GM18505 (cell line): ENCODE measurements at regions not wholly inside any gene's neighbourhood (a gene's known extent, or its start where the extent isn't known, plus 50 kb on each side); places are given as distances from the start of the nearest gene placed in this dataset.
"Not testable (repeated sequence)": the region's sequence is repeated elsewhere in the genome, so short reads cannot be mapped to it uniquely, and the experiment has no call there.

ENCODE experiments used
- ATAC-seq: cut with Tn5 transposase; IDR thresholded peaks from one replicate; pipeline ENCODE4 v1.9.1; 2021; ENCODE audit not compliant: unreplicated experiment
- POLR2A ChIP-seq: IDR thresholded peaks from 4 replicates; pipeline ENCODE4 v1.6.1; 2011; ENCODE audit warnings: borderline replicate concordance; ENCODE audit not compliant: insufficient read depth, insufficient read length; ENCODE audit errors: extremely low read depth

DNA sequence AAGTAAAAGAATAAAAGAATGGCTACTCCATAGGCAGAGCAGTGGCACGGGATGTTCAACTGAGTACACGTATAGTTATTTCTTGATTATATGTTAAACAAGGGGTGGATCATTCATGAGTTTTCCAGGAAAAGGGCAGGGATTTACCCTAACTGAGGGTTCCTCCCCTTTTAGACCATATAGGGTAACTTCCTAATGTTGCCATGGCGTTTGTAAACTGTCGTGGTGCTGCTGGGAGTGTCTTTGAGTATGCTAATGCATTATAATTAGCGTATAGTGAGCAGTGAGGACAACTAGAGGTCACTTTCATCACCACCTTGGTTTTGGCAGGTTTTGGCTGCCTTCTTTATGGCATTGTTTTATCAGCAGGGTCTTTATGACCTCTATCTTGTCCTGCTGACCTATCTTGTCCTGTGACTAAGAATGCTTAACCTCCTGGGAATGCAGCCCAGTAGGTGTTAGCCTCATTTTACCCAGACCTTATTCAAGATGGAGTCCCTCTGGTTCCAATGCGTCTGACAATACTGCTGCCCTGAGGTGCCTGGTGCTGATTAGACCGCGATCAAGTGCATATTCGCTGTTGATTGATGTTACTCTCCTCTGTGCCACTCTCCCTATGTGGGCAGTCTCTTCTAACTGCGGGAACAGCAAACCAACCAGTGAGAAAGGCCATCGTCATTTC lies 67.6 kb upstream of the AMN1 start:
- no peak for ATAC-seq
- TF ChIP-seq POLR2A, result no peak

DNA sequence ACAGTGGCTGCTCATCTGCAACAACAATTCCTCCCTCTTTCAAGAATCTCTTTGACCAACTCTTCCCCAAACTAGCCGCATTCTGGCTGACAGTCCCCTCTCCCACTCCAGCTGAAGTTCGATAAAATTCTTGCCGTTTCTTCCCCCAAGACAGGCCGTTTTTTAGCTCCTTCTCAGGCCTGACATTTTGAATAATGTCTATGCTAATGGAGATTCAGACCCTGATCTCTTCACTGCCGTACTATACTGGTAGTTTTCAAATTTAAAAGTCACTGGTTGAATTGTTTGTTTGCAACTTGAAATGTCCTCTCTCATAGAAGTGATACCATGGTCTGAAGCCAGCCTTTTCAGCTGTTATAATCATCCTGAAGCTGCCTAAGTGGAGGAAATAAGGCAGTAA lies 65.9 kb upstream of the AMN1 start:
- ATAC-seq, result no peak
- no peak for TF ChIP-seq POLR2A

DNA sequence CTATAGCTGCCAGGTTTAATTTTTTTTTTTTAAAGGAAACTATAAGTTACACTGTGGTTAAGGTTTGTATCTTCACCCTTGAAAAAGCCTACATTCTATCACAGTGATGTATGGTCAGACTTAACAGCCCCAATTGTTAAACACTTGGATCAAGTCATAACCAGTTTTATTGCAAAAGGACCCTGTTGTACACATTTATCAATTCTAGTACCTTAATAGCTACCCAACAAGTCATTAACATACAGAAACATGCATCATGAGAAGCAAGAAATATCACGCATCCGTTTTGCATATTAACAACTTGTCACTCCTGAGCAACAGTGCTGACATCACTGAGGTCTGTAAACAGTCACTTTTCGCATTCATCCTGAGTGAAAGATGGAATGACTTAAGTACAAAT lies 62.4 kb upstream of the AMN1 start:
- not testable (repeated sequence) for ATAC-seq

DNA sequence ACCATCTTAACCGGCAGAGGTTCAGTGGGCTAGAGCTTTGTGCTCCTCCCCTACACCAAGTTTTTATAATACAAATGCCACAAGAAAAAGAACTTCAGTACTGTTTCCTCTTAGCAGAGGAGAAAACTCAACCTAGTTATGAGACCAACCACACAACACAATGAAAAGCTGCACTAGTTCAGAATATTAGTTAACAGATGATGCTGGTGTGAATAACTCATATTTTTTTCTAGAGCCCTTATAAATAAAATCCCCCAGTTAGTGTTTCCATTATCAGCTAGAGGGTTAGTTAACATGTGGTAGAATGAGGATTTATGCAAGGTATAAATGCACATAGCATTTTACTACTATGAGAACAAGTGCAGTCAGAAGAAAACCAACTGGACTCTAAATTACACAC lies 61.9 kb upstream of the AMN1 start:
- ATAC-seq, result no peak
- no peak for TF ChIP-seq POLR2A

DNA sequence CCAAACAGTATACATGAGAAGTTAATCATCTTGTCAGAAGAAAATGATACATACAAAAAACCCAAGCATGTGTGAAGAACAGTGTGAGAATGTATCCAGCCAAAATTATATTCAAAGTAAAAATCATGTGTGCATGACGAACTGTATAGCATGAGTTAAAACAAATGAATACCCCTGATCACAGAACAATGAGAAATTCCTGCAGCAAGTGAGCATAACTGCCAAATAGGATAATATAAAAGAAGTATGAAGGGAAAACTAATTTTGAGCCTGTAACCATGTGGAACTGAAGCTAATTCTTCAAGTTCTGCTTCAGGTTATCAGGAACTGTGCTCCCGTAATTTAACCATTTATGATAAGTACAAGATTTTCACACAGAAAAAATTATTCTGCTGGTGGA lies 56.5 kb upstream of the AMN1 start:
- no peak for ATAC-seq
- no peak for TF ChIP-seq POLR2A

DNA sequence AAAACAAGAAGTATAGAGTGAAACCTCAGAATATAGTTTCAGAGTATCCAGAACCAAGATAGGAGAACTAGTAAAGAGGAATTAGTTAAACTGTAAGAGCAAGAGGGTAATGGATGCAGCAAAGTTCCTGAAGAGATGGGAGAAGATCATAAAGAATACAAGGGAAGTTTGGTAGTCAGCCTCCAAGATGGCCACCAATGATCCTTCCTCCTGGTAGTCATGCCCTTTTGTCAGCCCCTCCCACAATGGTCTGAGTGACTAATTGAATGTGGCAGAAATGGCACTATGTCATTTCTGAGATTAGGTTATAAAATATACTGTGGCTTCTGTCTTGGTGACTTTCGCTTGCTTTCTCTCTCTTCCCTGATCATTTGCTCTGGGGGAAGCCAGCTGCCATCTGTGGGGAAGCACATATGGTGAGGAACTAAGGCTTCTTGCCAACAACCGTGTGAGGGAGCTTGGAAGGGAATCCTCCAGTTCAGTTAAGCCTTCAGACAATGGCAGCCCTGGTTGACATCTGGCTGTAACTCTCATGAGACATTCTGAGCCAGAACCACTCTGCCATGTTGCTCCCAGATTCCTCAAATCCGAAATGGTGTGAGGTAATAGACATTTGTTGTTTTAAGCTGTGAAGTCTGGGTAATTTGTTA lies 55.3 kb upstream of the AMN1 start:
- ATAC-seq, result no peak

DNA sequence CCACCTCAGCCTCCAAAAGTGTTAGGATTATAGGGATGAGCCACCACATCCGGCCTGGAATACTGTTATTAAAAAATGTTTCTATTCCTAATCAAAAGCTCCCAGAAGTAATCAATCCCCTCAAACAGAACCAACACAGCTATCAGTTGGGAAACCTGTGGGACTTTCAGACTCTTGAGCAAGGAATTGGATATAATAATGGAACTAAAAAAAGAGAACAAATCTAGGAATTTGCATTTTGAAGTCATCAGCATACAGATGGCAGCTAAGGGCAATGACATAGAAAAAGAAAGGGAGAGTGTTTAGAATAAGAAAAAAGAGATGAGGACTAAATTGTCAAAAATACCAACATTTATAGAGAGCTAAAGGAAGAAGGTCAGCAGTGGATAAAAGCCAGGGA lies 54.7 kb upstream of the AMN1 start:
- TF ChIP-seq POLR2A, result no peak
- no peak for ATAC-seq

More for the DNA sequence above, 55.3 kb upstream of the AMN1 start:
- TF ChIP-seq POLR2A, result no peak

DNA sequence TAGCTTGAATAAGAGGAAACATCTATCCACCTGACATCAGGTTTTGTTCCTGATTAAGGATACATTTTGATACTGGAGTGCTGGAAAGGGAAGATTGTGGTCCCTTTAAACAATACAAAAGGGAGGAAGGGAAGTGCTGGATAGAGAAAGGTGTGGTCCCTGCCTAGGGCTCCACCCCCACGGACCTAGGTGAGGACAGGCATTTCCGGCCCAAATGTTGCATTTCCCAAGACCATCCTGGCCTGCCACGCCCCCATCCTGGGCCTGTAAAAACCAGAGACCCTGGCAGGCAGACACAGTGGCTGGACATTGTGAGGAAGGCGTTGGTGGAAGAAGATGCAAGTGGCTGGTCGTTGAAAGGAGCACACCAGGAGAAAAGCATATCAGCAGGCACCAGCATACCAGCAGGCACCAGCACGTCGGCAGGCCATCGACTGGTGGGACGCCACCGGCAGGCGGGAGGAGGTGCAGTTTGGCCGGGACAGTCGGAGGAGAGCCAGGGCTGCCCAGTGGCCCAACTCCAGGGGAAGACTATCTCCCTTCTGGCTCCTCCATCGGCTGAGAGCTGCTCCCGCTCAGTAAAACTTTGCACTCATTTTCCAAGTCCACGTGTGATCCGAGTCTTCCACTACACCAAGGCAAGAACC lies 53.2 kb upstream of the AMN1 start:
- no peak for ATAC-seq
- no peak for TF ChIP-seq POLR2A

DNA sequence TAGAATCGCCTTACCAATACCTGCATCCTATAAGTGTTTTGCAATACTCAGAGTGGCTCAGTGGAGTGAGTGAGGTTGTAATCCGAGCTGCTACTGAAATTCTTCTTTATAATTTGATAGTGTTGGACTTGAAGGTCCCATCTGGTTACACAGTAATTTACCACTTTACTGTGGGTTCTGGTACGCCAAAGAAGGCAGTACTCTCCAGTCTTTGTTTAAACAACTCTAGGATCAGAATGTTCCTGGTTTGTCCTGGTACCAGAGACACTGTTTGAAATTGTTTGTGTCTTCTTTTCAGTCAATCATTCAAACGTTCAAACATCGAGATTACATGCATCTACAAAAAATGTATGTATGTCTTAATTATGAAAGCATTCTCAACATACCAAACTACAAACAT lies 51.3 kb upstream of the AMN1 start:
- ATAC-seq, result no peak
- no peak for TF ChIP-seq POLR2A

DNA sequence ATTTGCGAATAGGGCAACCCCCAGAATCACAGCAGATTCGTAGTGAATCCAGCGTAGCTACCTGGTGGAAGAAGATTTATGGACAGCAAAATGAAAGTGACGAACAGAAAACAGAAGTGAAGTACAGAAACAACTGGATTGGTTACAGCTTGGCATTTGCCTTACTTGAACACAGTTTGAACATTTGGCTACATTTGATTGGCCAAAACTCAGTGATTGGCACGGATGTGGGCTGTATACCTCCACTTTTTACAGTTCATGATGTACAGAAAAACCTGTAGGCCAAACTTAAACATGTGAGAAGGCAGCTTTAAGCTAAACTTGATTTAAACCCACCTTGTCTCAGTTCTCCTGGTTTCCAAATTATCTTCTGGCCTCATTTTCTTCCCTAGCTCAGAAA lies 49.9 kb upstream of the AMN1 start:
- TF ChIP-seq POLR2A, result no peak
- ATAC-seq, result no peak
